CD14-positive monocyte (primary cell): ENCODE measurements at regions not wholly inside any gene's neighbourhood (a gene's known extent, or its start where the extent isn't known, plus 50 kb on each side); places are given as distances from the start of the nearest gene placed in this dataset.

Source experiments
- DNase-seq, 3 donors: peaks; one replicate each; pipeline ENCODE4 v3.0.0-alpha.2; 2011 to 2022
- H2AFZ ChIP-seq: 2 replicates; pipeline ENCODE4 v1.6.0; 2012; ENCODE audit warnings: mild to moderate bottlenecking, low read depth, low read length, inconsistent platforms; ENCODE audit not compliant: insufficient read depth, poor library complexity, severe bottlenecking
- H3K27ac ChIP-seq, 2 donors: 1 replicate in 1 of 2; 2 replicates in 1 of 2; pipeline ENCODE4 v1.5.1; 2012 to 2013; ENCODE audit warnings: low read length in 2 of 2, control low read depth in 1 of 2, inconsistent platforms in 1 of 2, low read depth in 1 of 2, mild to moderate bottlenecking in 1 of 2
- H3K27me3 ChIP-seq, 2 donors: one replicate each; pipeline versions ENCODE4 v1.6.0 to v1.6.1; 2011 to 2013; ENCODE audit warnings: low read length in 2 of 2; ENCODE audit not compliant: control insufficient read depth in 2 of 2, insufficient read depth in 2 of 2
- H3K36me3 ChIP-seq, 2 donors: replicated peaks in 1 of 2; 1 replicate in 1 of 2; 2 replicates in 1 of 2; pipeline versions ENCODE4 v1.5.1 to v1.6.1; 2012 to 2013; ENCODE audit warnings: low read length in 2 of 2, control low read depth in 1 of 2, inconsistent platforms in 1 of 2, mild to moderate bottlenecking in 1 of 2; ENCODE audit not compliant: insufficient read depth in 2 of 2, control insufficient read depth in 1 of 2
- H3K4me1 ChIP-seq, 2 donors: 1 replicate in 1 of 2; 2 replicates in 1 of 2; pipeline versions ENCODE4 v1.5.1 to v1.6.1; 2012 to 2013; ENCODE audit warnings: low read length in 2 of 2, control low read depth in 1 of 2, inconsistent platforms in 1 of 2, mild to moderate bottlenecking in 1 of 2, moderate library complexity in 1 of 2; ENCODE audit not compliant: insufficient read depth in 2 of 2, control insufficient read depth in 1 of 2
- H3K4me2 ChIP-seq: replicated peaks from 2 replicates; pipeline ENCODE3; 2012; ENCODE audit warnings: low read length, moderate library complexity, mild to moderate bottlenecking; ENCODE audit not compliant: poor library complexity, severe bottlenecking; ENCODE audit errors: extremely low read depth
- H3K4me3 ChIP-seq, 3 experiments: fragments of 200-600 bp in 1 of 3; sonication (generic) in 1 of 3; replicated peaks in 1 of 3; 1 replicate in 2 of 3; 2 replicates in 1 of 3; pipeline ENCODE4 v1.5.1; 2011 to 2013; ENCODE audit warnings: low read length in 3 of 3, mild to moderate bottlenecking in 3 of 3, control low read depth in 2 of 3, low read depth in 2 of 3, inconsistent platforms in 1 of 3, moderate library complexity in 1 of 3
- H3K79me2 ChIP-seq: 2 replicates; pipeline ENCODE4 v1.6.0; 2012; ENCODE audit warnings: mild to moderate bottlenecking, control low read depth, inconsistent platforms, low read length, moderate library complexity; ENCODE audit not compliant: insufficient read depth
- H3K9ac ChIP-seq: 2 replicates; pipeline ENCODE4 v1.6.0; 2017; ENCODE audit warnings: low read length, mild to moderate bottlenecking; ENCODE audit not compliant: insufficient read depth, poor library complexity, severe bottlenecking
- H3K9me3 ChIP-seq, 2 donors: replicated peaks in 1 of 2; 1 replicate in 1 of 2; 2 replicates in 1 of 2; pipeline versions ENCODE4 v1.5.1 to v1.6.1; 2012 to 2013; ENCODE audit warnings: low read length in 2 of 2, control low read depth in 1 of 2; ENCODE audit not compliant: control insufficient read depth in 1 of 2, insufficient read depth in 1 of 2
- H4K20me1 ChIP-seq: 2 replicates; pipeline ENCODE4 v1.6.0; 2012; ENCODE audit warnings: mild to moderate bottlenecking, low read length, control low read depth, moderate library complexity; ENCODE audit not compliant: insufficient read depth
- H3K27ac Mint-ChIP-seq, 7 donors: one replicate each; pipeline ENCODE4 v1.8.0; 2020; ENCODE audit warnings: mild to moderate bottlenecking in 7 of 7, mixed read lengths in 7 of 7, moderate library complexity in 6 of 7, inconsistent platforms in 2 of 7
- H3K27me3 Mint-ChIP-seq, 3 donors: one replicate each; pipeline ENCODE4 v1.8.0; 2021 to 2022; ENCODE audit warnings: low read depth in 3 of 3, mild to moderate bottlenecking in 3 of 3, mixed read lengths in 3 of 3, moderate library complexity in 3 of 3, inconsistent platforms in 1 of 3
- H3K36me3 Mint-ChIP-seq, 2 donors: one replicate each; pipeline ENCODE4 v1.8.0; 2020; ENCODE audit warnings: mixed read lengths in 2 of 2, inconsistent platforms in 1 of 2, mild to moderate bottlenecking in 1 of 2
- H3K4me1 Mint-ChIP-seq: one replicate; pipeline ENCODE4 v1.8.0; 2020; ENCODE audit warnings: mild to moderate bottlenecking, mixed read lengths
- H3K4me3 Mint-ChIP-seq, 2 donors: one replicate each; pipeline ENCODE4 v1.8.0; 2020; ENCODE audit warnings: mild to moderate bottlenecking in 2 of 2, mixed read lengths in 2 of 2, moderate library complexity in 1 of 2
- H3K9me3 Mint-ChIP-seq, 7 donors: one replicate each; pipeline ENCODE4 v1.8.0; 2020 to 2022; ENCODE audit warnings: mixed read lengths in 7 of 7, mild to moderate bottlenecking in 6 of 7, moderate library complexity in 6 of 7, inconsistent platforms in 2 of 7
- CTCF ChIP-seq: fragments of 200-600 bp; IDR thresholded peaks from one replicate; pipeline ENCODE4 v1.8.0; 2022; ENCODE audit warnings: antibody characterized with exemption, mild to moderate bottlenecking
- WGBS: methylation state at CpG from one replicate; pipeline ENCODE4 v1.1.5; 2013; ENCODE audit warnings: missing lambda C conversion rate; ENCODE audit not compliant: insufficient coverage; 5-methylcytosine and 5-hydroxymethylcytosine counted together
- intact Hi-C, 2 donors: fragments of 100-400 bp; cut with micrococcal nuclease; formaldehyde crosslinking; loops; one replicate each; pipeline versions ENCODE4 v1.15.0 to v1.15.1; 2023

- Histone ChIP-seq H3K79me2 (no peaks in the 10 kb centered on the region), H3K4me3 (no peak overlapping the region), H2AFZ (no peak overlapping the region), H3K27me3 (no peaks in the 10 kb centered on the region), H3K36me3 (no peaks in the 10 kb centered on the region), H3K9ac (no peak overlapping the region), H3K27ac (no peak overlapping the region), H3K4me2 (no peak overlapping the region), H3K9me3 (peaks cover 6% of the 10 kb centered on the region in 2 donors), H3K4me1 (no peaks in the 10 kb centered on the region), H4K20me1 (no peaks in the 10 kb centered on the region)
- Mint-ChIP-seq H3K4me3 (no peak overlapping the region), H3K27me3 (peaks cover under 1 to 13% (median 9%) of the 10 kb centered on the region in 3 donors), H3K27ac (no peak overlapping the region), H3K36me3 (no peaks in the 10 kb centered on the region), H3K4me1 (peaks cover 3% of the 10 kb centered on the region), H3K9me3 (peaks cover 9 to 24% (median 15%) of the 10 kb centered on the region in 7 donors)
- intact Hi-C loops = no loop called here
- no peak for DNase-seq
- WGBS = 96% methylated on average over 4 of the region's 7 CpGs
- TF ChIP-seq CTCF = no peak
These were observed 229.6 kb upstream of the TNRC6C start for GRCh38 chr17:77728871-77729270.

- H3K4me3 ChIP-seq = no peak overlapping the region
- H3K27me3 ChIP-seq = no peaks in the 10 kb centered on the region
- DNase-seq = no peak
- H2AFZ ChIP-seq = no peak overlapping the region
- no peak for TF ChIP-seq CTCF
- no peaks in the 10 kb centered on the region for H3K36me3 Mint-ChIP-seq
- H3K27me3 Mint-ChIP-seq = peaks cover 0 to 15% (median 11%) of the 10 kb centered on the region in 3 donors
- peaks cover 6% of the 10 kb centered on the region in 2 donors for H3K9me3 ChIP-seq
- WGBS = 100% methylated on average over 2 of the region's 4 CpGs
- H3K4me3 Mint-ChIP-seq = no peak overlapping the region
- peaks cover 3 to 7% of the 10 kb centered on the region in 2 donors for H3K4me1 ChIP-seq
- H3K36me3 ChIP-seq = no peaks in the 10 kb centered on the region
- H3K9ac ChIP-seq = no peak overlapping the region
- peaks cover 9 to 25% (median 15%) of the 10 kb centered on the region in 7 donors for H3K9me3 Mint-ChIP-seq
- no peak overlapping the region for H3K27ac Mint-ChIP-seq
- no peak overlapping the region for H3K4me2 ChIP-seq
- intact Hi-C loops = no loop called here
- no peaks in the 10 kb centered on the region for H3K79me2 ChIP-seq
- H3K27ac ChIP-seq = no peak overlapping the region
- peaks cover 10% of the 10 kb centered on the region for H3K4me1 Mint-ChIP-seq
- H4K20me1 ChIP-seq = no peaks in the 10 kb centered on the region
These were observed 228.9 kb upstream of the TNRC6C start for GRCh38 chr17:77729587-77729986.
